Transverse colon (tissue), 4 donors: ENCODE measurements at regions not wholly inside any gene's neighbourhood (a gene's known extent, or its start where the extent isn't known, plus 50 kb on each side); places are given as distances from the start of the nearest gene placed in this dataset.

ENCODE experiments used
- CTCF ChIP-seq, 5 experiments: fragments of 200-600 bp in 3 of 5; fragments of 450-650 bp in 2 of 5; sonication (generic) in 3 of 5; IDR thresholded peaks; 1 replicate in 2 of 5; 2 replicates in 3 of 5; pipeline ENCODE4 v1.5.1; 2016 to 2017; ENCODE audit warnings: antibody characterized with exemption in 5 of 5, inconsistent platforms in 3 of 5, mild to moderate bottlenecking in 2 of 5, moderate library complexity in 1 of 5
- POLR2AphosphoS5 ChIP-seq, 3 donors: sonication (generic); formaldehyde crosslinking; IDR thresholded peaks; one replicate each; pipeline ENCODE4 v1.6.1; 2016; ENCODE audit warnings: antibody characterized with exemption in 3 of 3

- TF ChIP-seq POLR2AphosphoS5 (IDR thresholded peaks at IDR 0.05) (no peak), CTCF (IDR thresholded peaks at IDR 0.05) (no peak)
These were observed 297.7 kb upstream of the RAB6C start for GRCh38 chr2:129681788-129682187.
